GM18873 (cell line): ENCODE measurements at regions not wholly inside any gene's neighbourhood (a gene's known extent, or its start where the extent isn't known, plus 50 kb on each side); places are given as distances from the start of the nearest gene placed in this dataset.
"Not testable (repeated sequence)": the region's sequence is repeated elsewhere in the genome, so short reads cannot be mapped to it uniquely, and the experiment has no call there.

Experiments used
- ATAC-seq: cut with Tn5 transposase; IDR thresholded peaks from one replicate; pipeline ENCODE4 v1.9.1; 2021; ENCODE audit warnings: mild to moderate bottlenecking, moderate library complexity, moderate number of reproducible peaks; ENCODE audit not compliant: unreplicated experiment, low FRiP score

- no peak for ATAC-seq
Observed at GRCh38 chr1:4164965-4165364, 264.9 kb upstream of the C1orf174 start.

DNA sequence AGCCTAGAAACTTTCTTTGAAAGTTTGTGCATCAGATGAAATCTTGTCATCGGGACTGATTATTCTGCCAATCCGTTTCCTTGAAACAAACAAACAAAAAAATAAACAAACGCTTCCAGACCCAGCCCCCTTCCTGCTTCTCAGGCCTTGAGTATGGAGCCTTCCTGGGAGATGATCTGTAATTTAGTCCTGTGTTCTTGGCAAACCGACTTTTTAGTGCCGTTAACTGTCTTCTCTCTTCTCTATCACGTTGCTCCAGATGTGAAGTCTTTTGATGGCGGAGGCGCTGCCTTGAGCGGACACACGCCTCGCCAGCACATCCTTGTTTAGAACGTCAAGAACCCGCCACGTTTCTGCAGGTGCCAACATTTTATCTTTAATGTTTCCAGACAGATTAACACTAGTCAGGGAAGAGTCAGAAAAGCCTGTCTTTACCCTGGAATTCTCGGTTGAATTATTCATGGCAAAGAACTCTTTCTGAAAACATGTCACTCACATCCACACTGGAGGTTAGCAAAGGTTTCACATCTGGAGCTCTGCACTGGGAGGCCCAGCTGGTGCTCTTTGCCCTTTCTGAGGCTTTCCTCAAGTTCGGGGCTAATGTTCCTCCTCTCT is 265.7 kb upstream of the C1orf174 start:
- ATAC-seq: no peak

- no peak for ATAC-seq
Observed at GRCh38 chr1:4166713-4167112, 266.6 kb upstream of the C1orf174 start.

DNA sequence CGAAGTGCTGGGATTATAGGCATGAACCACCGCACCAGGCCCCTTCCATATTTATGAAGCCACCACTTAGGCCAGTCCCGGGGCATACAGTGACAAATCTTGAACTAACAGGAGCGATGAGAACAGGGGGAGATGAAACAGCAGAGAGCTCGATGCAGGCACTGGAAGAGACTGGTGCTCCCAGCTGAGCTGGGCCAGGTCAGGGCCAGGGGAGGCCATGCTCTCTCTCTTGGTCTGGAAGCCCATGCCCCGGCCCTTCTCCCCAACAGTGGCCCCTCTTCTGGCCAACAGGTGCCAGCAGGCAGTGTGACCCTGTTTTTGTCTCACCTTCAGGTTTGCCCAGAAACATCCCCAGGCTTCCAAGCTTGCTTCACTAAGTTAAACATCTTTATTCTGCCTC is 269.9 kb upstream of the C1orf174 start:
- ATAC-seq: no peak

DNA sequence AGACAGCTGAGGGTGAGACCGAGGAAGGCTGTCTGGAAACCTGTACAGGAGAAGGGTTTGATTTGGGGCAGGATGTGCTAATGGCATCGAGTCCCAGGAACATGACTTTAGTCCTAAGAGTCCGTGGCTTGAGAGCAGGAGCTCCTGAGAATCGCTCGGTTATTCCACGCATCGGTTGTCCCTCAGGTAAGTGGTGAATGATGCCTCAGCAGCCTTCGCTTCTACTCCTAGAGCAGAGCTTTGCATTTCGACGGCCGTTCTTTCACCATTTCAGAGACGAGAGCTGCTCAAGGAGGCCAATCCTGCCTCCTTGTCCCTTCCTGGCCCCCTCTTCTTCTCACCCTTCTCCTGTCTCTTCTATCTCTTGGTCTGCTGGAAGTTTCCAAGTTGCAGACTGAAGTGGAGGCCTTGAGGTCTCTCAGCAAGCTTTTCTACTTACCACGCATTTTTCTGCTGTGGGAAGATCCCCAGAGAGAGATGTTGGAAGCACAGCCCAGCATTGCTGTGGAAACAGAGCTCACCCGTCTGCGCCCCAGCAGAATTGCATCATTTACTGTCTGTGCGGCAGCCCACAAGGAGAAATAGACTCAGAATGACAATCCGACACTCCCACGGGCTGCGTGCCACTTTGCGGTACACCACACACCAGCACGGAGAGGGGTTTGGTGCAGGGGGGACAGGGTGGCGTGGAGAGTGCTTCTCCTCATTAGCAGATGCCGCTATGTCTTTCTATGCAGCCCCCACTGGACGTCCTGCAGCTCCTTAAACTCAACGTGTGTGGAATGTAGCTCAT is 270.7 kb upstream of the C1orf174 start:
- no peak for ATAC-seq

GRCh38 chr1:4171480-4172450 is 271.7 kb upstream of the C1orf174 start:
- ATAC-seq: no peak

GRCh38 chr1:4172644-4173599 is 272.9 kb upstream of the C1orf174 start:
- ATAC-seq: no peak

GRCh38 chr1:4173731-4174130 is 273.7 kb upstream of the C1orf174 start:
- ATAC-seq: no peak

DNA sequence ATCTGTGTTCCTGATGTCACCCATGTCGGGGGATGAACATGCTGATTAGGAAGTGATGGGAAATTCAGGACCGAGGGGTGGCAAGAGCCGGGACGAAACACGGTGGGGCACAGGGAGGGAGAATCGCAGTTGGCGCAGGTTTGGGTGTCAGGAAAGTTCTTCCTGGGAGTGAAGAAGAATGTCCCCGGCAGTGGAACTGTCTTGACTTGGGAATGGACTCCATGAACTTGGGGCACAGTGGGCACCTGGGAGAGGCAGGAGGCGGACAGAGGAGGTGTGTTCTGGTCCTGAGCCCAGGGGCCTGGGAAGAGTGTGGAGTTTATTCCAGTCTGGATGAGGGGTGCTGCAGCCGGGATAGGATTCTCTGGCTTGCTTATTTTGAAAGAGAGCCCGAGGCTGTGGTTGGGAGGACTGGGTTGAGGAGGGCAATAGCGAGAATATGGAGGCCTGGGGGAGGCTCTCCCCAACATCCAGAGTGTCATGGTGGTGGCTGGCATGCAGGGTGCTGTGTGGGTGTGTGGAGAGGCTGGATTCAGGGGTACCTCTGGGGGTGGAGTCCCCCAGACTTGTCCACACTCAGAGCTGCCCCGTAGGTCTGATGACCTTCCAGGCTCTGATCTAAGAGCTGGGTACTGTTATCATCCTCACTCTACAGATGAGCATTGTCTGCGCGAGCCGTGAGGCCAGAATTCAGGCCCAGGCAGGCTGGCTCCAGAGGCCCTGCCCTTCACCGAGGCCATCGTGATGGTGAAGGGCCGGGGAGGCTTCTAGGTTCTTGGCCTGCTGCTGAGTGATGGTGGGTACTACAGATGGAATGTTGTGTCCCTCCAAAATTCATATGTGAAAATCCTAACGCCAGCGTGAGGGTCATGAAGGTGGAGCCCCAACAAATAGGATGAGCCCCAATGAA is 274.5 kb upstream of the C1orf174 start:
- ATAC-seq: no peak

DNA sequence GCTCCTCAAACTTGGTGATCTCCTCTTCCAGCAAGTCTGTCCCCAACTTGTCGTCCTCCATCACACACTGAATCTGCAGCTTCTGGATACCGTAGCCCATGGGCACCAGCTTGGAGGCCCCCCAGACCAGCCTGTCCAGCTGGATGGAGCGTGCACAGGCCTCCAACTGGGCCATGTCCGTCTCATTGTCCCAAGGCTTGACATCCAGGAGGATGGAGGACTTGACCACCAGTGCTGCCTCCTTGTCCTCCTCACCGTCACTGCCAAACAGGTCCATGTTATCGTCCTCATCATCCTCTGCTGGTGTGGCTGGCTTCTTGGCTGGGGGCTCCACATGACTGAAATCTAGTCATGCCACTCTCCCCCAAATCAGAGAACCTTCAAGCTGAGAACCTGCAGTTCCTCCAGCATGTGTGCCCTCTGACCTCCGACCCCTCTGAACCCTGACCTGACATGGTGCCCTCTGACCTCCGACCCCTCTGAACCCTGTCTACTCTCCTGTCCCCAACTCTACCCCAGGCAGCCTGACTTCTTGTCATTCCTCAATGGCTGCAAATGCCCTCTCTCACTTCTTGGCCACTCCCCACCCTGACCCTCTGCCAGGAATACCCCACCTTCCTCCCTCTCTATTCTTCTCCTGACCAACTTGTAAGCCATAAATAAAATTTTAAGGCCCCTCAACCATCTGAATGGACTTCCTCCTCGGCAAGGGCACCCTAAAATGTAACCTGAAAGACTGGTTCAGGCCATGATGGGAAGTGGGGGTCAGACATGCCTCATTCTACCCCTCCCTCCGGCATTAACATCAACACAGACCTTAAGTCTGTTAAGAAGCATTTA is 275.7 kb upstream of the C1orf174 start:
- ATAC-seq: no peak

- no peak for ATAC-seq
Observed at GRCh38 chr1:4176841-4177240, 276.8 kb upstream of the C1orf174 start.

GRCh38 chr1:4177425-4178150 is 277.5 kb upstream of the C1orf174 start:
- no peak for ATAC-seq

GRCh38 chr1:4178501-4179113 is 278.5 kb upstream of the C1orf174 start:
- ATAC-seq: no peak

GRCh38 chr1:4179914-4180735 is 280.1 kb upstream of the C1orf174 start:
- ATAC-seq: no peak

DNA sequence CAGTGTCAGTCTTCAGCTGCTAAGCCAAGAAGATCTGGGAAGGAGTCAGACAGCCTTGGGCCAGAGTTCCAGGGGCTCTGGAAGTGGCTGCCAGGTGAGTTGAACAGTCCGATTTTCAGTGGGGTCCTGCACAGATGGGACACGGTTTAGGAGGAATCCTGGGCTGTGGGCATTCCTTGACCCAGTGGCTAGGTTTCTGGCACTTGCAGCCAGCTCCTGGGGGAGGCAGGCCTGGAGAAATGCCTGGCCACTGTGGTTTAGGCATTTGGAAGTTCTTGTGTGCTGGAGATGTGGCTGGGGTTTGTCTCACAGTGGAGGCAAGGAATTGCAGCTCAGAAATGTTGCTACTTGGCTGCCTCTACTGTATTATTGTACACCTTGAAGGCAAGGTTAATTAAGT is 286.4 kb upstream of the C1orf174 start:
- not testable (repeated sequence) for ATAC-seq

GRCh38 chr1:4203501-4203900 is 303.4 kb upstream of the C1orf174 start:
- ATAC-seq: no peak
